Activated T-cell treated with anti-CD3 and anti-CD28 coated beads for 48 hours (primary cell): ENCODE measurements at regions not wholly inside any gene's neighbourhood (a gene's known extent, or its start where the extent isn't known, plus 50 kb on each side); places are given as distances from the start of the nearest gene placed in this dataset.
"Not testable (repeated sequence)": the region's sequence is repeated elsewhere in the genome, so short reads cannot be mapped to it uniquely, and the experiment has no call there.

ENCODE experiments used
- DNase-seq: peaks from one replicate; pipeline ENCODE4 v3.0.0-alpha.2; 2020; ENCODE audit warnings: low read depth

DNA sequence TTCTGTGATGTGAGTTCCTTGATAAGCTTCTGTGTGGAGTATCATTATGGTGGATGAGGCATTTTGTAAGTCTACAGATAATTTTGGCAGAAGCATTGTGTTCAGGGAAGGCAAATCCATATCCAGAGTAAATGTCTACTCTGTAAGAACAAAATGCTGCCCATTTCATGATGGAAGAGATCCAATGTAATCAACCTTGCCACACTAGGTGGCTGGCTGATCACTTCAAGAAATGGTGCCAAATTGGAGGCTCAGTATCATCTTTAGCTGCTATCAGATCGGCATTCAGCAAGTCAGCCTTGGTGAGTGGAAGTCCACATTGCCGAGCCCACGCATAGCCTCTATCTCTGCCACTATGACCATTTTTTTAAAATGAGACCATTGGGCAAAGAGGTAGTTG is 565.8 kb upstream of the USP24 start:
- no peak for DNase-seq

DNA sequence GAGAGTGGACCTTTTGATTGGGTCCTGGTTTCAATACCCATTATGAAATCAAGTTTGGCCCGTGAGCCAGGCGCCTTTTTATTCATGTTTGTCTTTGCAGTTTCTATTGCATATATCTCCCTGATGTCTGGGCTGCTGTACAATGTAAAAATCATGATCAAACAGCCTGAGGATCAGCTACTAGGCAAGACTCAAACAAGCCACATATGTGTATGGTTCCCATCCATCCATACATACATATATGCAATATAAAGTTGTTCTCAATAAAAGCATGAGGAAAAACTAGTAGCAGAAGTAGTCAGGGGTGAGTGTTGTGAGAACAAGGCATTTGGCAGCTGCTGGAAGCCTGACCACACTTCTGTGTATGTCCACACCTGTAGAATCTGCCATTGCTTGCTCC is 562.4 kb upstream of the USP24 start:
- DNase-seq, result no peak

DNA sequence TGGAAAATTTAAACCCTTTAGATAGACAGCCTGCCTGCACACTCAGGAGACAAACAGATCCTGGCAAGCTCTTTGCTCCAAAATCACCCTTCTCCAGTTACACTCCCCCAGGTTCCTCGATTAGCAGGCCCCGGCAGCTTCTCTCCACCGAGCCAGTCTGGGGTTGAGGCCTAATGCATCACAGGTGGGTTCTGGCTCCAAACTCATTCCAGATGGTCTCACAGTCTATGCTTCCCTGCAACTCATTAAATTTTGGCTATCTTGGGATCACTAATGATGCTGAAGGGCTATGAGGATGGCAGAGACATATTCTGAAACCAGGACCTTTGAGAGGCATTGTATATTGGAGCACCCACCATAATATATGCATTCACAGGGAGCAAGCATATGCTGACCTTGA is 559.8 kb upstream of the USP24 start:
- DNase-seq, result no peak

DNA sequence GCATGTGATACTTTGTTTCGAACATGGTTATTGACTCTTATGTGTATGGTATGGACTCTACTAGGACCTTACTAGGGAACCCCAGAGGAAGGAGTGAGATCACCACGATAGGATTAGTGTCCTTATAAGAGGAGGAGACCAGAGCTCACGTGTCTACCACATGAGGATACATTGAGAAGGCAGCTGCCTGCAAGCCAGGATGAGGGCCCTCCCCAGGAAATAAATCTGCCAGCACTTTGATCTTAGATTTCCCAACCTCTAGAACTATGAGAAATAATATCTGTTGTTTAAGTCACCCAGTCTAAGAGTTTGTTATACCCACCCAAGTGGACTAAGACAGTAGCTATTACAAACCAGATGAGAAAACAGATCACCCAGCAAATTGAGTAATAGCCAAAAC is 559.3 kb upstream of the USP24 start:
- no peak for DNase-seq

DNA sequence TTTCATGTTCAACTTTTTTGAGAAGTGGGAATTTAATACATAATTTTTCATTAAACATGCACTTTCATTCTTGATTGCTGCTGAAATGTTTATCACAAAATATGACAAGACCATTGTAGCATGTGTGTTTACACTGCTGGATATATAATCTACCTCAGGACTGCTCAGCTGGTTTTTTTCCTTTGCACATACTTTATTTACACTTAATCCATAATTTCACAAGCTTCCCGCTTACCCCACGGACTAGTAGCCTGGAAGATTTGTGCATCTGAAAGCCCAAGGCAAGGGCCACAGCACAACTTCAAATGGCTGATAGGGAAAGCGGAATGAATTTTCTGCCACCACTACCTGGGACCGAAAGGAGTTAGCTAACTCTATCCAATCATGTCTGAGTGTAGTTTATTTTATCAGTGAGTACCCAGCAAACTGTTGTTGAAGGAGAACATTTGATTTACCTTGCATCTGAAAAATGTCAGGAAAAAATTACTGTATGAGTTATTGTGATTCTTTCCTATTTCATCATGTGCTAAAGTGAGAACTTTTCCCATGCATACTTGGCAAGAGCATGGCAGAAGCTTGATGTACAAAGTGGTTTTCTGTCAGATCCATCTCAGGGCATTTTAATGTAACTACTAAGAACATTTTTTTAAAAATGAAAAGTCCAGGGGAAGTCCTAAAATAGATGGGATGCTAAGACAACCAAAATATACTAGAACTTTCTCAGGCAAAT is 558.2 kb upstream of the USP24 start:
- no peak for DNase-seq

DNA sequence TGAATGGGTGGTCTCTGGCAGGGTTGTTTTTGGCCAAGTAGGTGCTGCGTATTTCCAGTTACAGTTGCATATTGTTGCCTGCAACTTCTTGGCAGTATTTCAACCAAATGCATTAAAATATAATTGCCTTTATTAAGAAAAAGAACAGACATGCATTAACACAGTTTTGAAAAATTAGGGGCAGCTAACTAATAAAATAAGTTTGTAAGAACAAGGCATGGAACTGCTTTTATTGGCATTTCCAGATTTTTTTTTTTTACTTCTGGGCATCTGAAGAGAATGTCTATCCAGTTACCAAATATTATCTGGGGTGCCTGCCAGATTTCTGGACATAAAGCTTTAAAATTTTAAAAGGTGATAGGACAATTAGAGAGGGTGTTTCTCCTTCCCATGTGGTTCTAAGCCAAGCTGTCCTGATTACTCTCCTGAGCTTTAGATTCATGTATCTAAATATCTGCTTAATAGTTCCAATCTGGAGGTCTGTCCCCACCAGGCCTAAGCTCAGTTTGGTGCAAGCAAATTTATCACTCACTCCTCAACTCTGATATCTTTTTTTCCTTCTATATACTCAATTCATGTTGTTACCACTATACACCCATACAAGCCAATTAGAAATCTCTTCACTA is 553.3 kb upstream of the USP24 start:
- no peak for DNase-seq

DNA sequence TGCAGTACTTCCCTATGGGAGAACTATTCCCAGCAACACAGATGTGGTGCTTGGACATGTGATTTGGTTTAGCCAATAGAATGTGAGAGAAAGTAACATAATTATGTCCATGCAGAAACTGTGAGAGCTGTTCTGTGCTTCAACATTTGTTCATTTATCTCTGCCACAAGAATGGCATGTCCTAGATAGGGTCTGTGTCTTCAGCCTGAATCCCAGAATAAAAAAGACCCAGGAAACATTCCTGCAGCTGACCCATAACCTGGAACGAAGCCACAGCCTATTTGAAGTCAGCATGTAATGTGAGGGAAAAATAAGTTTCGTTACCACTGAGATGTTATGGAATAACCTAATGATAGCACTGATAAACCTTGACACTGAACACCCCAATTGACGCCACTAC is 552.0 kb upstream of the USP24 start:
- DNase-seq, result no peak

DNA sequence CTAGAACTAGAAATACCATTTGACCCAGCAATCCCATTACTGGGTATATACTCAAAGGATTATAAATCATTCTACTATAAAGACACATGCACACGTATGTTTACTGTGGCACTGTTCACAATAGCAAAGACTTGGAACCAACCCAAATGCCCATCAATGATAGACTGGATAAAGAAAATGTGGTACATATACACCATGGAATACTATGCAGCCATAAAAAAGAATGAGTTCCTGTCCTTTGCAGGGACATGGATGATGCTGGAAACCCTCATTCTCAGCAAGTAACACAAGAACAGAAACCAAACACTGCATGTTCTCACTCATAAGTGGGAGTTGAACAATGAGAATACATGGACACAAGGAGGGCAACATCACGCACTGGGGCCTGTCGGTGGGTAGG is 550.3 kb upstream of the USP24 start:
- not testable (repeated sequence) for DNase-seq

DNA sequence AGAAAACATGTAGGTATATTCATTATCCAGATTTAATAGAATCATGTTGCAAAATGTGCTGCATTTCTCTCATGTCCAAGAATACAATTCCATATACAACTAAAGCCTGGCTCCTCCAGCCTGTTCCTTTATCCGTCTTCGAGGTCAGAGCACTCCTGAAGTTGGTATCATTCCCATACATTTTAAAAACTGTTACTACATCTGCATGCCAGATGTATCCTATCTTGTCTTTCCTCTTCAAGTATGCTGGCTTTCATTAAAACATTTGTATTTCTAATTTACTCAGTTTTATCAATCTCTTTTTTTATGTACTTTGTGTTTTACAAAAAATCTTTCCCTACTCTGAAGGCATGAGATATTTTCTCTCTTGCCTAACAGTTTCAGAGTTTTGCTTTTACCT is 536.6 kb upstream of the USP24 start:
- no peak for DNase-seq

DNA sequence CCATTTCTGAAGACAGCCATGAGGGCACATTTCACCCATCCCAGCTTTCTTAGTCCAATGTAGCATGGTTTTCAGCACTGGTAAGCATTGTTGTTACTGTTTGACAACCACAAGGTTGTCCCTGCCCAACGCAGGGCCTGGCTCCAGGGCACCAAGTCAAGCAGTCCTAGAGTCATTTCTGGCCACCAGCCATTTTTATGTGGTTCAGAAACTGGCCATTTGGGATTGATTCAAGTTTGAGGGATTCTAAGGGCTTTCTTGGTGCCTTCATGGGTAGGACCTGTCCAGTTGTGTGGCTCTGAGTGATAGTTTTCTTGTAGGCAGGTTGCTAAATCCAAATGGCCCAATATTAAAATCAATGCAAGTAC is 535.4 kb upstream of the USP24 start:
- DNase-seq, result no peak

DNA sequence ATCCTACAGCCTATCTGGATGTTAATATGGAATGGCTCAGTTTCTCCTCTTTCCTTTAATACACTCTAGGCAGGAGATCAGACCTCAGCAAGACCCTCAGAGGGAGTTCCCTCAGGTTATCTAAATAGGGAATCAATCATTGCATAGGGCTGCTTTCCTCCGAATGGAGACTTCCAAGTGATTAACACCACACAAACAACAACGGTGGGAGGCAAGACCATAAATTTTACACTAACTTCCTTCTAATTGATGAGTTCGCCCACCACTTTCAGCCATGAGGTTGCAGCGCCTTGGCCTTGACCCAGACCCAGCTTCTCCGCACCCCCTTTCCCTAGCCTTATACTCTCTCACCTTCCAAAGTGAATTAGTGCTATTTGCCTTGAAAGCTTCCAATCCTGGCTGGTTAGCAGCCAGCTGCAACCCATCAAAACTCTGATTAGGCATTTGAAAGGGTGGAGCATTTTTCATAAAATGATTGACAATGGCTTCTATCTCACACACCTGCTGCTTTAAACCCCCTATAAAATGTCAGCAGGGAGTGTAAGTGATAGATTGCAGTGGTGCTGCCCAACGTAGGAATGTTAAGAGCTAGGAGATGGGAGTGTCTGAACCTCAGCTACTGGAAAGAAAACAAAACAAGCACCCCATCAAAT is 534.9 kb upstream of the USP24 start:
- DNase-seq, result no peak

DNA sequence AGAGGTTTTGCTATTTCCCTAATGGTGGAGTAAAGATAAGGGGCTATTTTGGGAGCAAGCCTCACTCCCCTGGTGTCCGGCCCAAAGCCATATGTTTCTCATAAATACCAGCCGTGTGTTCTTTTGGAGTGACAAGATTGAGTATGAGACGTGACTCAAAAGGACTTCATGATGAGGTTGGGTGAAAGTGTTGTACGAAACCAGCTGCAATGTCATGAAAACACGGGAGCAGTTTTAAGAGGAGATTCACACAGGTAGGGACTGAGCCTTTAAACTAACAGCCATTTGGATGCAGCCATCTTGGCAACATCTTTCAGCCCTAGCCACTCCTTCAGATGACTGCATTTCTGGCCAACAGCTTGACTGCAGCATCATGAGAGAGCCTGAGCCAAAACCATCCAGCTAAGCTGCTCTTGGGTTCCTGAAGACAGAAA is 532.3 kb upstream of the USP24 start:
- no peak for DNase-seq

DNA sequence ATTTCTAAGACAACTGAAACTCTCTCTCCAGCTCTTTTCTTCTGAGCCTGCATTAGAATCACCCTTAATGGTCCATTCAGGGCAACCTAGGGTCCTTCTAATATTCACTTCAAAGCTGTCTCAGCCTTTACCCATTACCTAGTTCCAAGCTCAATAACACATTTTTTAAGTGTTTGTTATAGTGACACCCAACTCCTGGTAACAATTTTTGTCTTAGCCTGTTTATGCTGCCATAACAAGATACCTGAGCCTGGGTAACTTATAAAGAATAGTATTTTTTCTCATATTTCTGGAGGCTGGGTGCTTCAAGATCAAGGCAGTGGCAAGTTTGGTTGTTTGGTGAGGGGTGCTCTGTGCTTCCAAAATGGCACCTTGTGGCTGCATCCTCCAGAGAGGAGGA is 531.5 kb upstream of the USP24 start:
- DNase-seq, result no peak

DNA sequence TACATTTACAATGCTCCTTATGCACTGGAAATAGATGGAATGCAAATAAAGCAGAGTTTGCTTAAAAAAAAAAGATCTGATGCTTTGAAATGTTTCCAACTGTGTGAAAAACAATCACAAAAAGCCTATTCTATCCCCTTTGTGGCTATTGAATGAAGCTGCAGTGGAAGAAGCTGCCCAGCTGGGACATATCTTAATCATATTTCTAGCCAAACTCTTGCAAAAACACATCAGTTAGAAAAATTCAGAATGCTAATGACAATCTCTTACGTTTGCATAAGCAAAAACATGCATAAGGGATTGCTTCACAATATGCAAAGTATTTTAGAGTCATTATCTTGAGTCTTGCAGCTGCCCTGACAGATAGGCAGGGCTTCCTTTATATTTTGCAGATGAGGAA is 526.4 kb upstream of the USP24 start:
- DNase-seq, result no peak

DNA sequence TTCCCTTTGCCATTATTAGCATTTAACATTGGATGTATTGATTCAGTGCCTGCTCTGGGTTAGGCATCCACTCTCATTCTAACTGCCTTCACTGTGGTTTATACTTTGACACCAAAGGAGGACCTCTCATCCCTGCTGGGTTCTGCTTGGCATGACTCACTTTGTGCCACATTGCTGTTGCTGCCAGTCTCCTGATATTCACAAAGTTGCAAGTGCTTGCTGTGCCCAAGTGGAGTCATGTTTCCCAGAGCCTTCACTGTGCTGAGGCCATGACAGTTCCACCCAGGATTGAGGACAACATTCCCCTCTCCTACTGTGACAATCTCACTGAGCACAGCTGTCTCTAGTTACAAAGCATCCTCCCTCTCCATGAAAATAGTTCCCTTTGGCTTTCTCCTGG is 519.9 kb upstream of the USP24 start:
- DNase-seq, result no peak

DNA sequence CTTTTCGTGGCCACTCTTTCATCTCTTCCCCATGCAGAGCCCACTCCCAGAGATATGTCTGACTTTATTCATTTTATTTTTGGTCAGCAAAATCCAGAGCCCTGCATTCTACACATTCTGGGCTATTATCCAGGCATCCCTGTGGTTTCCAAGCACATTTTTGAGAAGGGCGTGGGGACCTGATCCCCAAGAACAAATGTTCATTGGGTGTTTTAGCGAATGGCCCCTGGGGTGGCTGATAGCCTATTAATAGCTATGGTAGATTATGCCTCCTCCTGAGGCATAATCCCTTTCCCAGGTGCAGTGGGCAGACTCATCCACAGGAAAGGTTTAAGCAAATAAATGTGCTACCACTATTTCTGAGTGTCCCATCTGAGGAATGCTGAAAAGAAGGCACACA is 511.8 kb upstream of the USP24 start:
- DNase-seq, result no peak

DNA sequence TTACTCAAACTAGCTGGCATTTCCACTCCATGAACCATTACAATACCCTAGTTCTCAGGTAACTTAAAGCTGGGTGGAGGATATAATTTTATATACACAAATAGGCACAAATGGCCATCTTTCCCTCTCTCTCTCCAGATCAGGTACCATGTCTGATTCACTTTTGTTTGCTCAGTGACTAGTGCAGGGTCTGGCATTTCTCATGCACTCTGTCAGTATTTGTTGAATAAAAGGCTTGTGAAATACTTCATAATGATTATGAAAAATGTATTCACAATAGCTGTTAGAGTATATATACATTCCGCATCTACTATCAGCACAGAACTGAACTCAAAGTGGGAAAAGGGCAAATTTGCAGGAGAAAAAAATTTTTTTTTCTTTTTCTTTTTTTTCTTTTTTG is 510.2 kb upstream of the USP24 start:
- no peak for DNase-seq

DNA sequence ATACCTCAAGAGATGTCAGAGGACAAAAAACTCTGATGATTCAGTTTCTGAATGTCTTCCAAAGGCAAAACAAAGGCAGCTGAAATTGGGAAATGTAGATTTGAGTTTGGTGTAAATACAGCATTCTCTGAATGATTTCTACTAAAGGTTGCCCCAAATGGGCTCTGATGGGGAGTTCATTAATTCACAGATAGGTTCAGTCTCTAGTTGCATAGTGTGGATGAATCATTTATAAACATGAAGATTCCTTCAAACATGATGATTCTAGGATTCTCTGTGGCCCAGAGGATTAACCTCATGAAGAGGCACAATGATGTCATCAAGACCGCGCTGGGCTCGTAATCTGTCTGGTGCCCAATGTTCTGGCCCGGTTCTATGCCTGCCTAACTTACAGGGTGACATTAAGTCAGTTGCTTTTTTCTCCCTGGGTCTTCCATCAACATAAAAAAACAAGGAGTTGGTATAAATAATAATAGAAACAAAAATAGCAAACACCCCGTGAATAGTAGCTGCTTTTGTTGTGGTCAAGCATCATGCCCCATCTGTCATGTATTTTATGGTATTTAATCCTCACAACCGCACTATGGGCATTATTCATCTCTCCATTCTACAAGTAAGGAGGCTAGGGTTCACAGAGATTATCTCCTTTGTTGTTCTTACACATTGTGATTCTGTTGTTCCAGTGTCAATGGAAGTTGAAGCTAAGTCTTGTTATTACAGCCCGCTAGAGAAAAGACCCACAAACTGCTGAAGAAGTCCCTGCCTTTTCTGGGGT is 509.6 kb upstream of the USP24 start:
- DNase-seq, result no peak

DNA sequence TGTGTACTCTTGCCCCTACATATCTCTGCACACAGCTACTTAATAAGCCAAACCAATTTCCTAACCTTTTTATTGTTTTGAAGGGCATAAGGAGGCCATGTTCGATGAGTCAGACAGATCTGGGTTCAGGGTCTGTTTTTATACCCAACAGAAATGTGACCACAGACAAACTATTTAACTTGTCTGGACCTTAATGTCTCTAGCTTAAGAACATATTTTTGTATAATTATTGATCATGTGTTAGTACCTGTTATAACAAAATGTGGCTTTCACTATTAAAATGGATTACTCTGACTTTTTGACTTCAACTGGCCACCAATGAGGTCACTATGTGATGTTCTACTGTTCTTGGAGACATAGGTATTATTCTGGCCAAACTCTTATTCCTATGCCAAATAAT is 507.8 kb upstream of the USP24 start:
- no peak for DNase-seq

DNA sequence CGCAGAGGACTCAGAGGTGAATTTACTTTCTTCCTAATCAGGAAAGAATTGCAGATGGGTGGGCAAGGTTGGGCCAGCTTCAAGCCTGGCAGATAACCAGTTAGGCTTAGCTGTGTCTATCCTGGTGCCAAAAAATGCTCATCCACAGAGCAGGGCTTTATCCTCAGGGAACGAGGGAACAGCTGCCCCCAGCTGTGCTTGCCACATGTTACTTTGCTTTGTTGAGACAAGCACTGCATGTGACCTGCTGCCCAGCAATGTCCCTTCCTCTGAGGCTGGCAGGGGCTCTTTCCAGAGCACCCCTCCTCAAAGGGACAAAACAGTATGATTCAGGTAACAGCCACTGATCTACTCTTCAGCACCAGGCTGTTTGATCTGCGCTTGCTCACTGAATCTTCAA is 505.1 kb upstream of the USP24 start:
- no peak for DNase-seq

DNA sequence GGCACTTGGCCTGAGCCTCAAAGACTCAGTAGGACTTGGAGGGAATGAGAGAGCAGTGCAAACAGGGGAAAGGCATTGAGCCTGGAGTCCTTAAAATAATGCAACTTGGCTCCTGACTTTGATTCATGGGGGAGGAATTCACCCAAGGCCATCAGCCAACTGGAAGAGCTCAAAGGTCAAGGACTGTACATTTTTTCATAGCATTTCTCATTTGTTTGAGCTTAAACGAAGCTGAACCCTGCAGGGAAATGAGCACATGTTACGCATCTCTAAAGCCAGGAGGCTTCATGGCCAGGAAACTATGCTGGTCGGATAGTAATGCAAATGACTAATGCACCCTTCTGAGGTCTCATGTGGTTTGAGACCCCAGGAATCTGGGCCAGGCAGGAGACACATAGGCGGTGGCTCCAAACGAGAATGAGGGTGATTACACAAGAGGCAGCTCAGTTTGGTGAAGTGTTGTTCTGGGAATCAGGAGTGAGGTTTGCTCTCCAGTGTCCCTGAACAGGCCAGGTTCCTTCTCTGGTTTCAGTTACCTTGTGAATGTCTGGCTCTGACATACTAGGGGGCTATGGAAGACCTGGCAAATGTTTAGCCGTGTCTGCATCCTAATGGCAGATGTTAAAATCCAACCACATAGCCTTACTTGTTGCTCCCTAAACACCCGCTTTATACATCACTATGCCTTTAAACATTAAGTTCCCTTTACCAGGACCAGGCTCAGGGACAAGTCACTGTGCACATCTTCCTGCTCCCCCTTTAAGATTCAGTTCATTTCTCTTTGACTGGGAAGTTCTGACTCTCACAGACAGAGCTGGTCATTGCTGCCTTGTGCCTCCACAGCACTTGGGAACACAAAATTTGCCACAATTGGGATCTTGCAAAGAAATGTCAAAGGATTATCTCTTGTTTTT is 503.9 kb upstream of the USP24 start:
- no peak for DNase-seq

DNA sequence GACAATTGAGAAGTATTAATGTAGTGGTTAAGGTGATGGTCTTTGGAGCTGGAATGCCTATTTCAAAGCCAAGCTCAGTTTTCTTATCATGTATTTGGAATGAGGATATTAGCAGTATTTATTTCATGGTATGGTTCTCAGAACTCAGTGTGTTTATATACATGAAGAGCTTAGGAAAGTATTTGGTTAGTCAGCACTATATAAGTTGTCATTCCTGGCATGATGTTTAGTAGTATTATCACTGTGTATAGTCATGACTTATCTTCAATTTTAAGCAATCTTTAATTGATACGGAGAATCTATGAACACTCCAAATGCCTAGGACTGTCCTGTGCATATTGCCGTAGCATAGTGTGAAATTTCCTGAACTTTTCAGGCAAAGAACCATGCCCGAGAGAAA is 501.9 kb upstream of the USP24 start:
- no peak for DNase-seq
